ENCODE measurements at regions not wholly inside any gene's neighbourhood (a gene's known extent, or its start where the extent isn't known, plus 50 kb on each side); places are given as distances from the start of the nearest gene placed in this dataset.

GRCh38 chr1:172810480-172811175 lies 151.7 kb downstream of the FASLG start:
- no peak for DNase-seq

GRCh38 chr1:172811694-172812093 lies 152.8 kb downstream of the FASLG start:
- DNase-seq, result no peak

GRCh38 chr1:172812118-172812517 lies 153.2 kb downstream of the FASLG start:
- no peak for DNase-seq

- no peak for DNase-seq
These were observed 154.4 kb downstream of the FASLG start for GRCh38 chr1:172813330-172813729.

GRCh38 chr1:172814428-172814827 lies 155.5 kb downstream of the FASLG start:
- DNase-seq, result no peak

- DNase-seq, result no peak
These were observed 156.8 kb downstream of the FASLG start for GRCh38 chr1:172815740-172816139.

- peak; percentile 28 to 77 for DNase-seq
These were observed 160.1 kb downstream of the FASLG start for GRCh38 chr1:172818841-172819527.

- DNase-seq, result no peak
These were observed 161.7 kb downstream of the FASLG start for GRCh38 chr1:172820475-172821158.

- DNase-seq, result no peak
These were observed 162.8 kb downstream of the FASLG start for GRCh38 chr1:172821609-172822274.

- no peak for DNase-seq
These were observed 164.0 kb downstream of the FASLG start for GRCh38 chr1:172822886-172823285.

GRCh38 chr1:172823534-172823933 lies 164.6 kb downstream of the FASLG start:
- DNase-seq, result no peak

GRCh38 chr1:172824209-172824608 lies 165.3 kb downstream of the FASLG start:
- no peak for DNase-seq

GRCh38 chr1:172826096-172826741 lies 167.3 kb downstream of the FASLG start:
- DNase-seq, result peak in 1 of 2 donors; percentile 29

- no peak for DNase-seq
These were observed 168.4 kb downstream of the FASLG start for GRCh38 chr1:172827301-172827700.

GRCh38 chr1:172827841-172828240 lies 168.9 kb downstream of the FASLG start:
- DNase-seq, result no peak

GRCh38 chr1:172832006-172832725 lies 173.3 kb downstream of the FASLG start:
- DNase-seq, result no peak

GRCh38 chr1:172833954-172834353 lies 175.1 kb downstream of the FASLG start:
- DNase-seq, result no peak

- no peak for DNase-seq
These were observed 175.7 kb downstream of the FASLG start for GRCh38 chr1:172834609-172835008.

GRCh38 chr1:172835834-172836233 lies 176.9 kb downstream of the FASLG start:
- DNase-seq, result no peak

GRCh38 chr1:172837816-172838679 lies 179.1 kb downstream of the FASLG start:
- DNase-seq, result peak in 1 of 2 donors; percentile 69

- no peak for DNase-seq
These were observed 179.9 kb downstream of the FASLG start for GRCh38 chr1:172838680-172839313.
